Kidney (tissue), 13 donors: ENCODE measurements at regions not wholly inside any gene's neighbourhood (a gene's known extent, or its start where the extent isn't known, plus 50 kb on each side); places are given as distances from the start of the nearest gene placed in this dataset.
"Not testable (repeated sequence)": the region's sequence is repeated elsewhere in the genome, so short reads cannot be mapped to it uniquely, and the experiment has no call there.

Source experiments
- DNase-seq, 5 donors: peaks; one replicate each; pipeline ENCODE4 v3.0.0-alpha.2; 2013 to 2020
- FAIRE-seq: peaks from 2 replicates; lab custom pipeline; 2012; peaks lifted over from hg19 to GRCh38; lab: Jason Lieb, UNC
- H3K27ac ChIP-seq, 2 donors: one replicate each; pipeline ENCODE4 v1.7.0; 2013; ENCODE audit warnings: low read depth in 2 of 2, low read length in 2 of 2, inconsistent platforms in 1 of 2
- H3K27me3 ChIP-seq: one replicate; pipeline ENCODE4 v1.7.1; 2013; ENCODE audit warnings: low read length, inconsistent platforms; ENCODE audit not compliant: control insufficient read depth, insufficient read depth
- H3K36me3 ChIP-seq, 3 donors: one replicate each; pipeline versions ENCODE4 v1.7.0 to v1.7.1; 2013; ENCODE audit warnings: low read length in 3 of 3, control low read depth in 1 of 3, inconsistent platforms in 1 of 3; ENCODE audit not compliant: insufficient read depth in 3 of 3, control insufficient read depth in 2 of 3
- H3K4me1 ChIP-seq, 3 donors: one replicate each; pipeline versions ENCODE4 v1.7.0 to v1.7.1; 2013; ENCODE audit warnings: low read length in 3 of 3, inconsistent platforms in 1 of 3, low read depth in 1 of 3; ENCODE audit not compliant: control insufficient read depth in 2 of 3, insufficient read depth in 2 of 3
- H3K4me3 ChIP-seq, 3 donors: one replicate each; pipeline versions ENCODE4 v1.7.0 to v1.8.1; 2013; ENCODE audit warnings: low read length in 3 of 3, control low read depth in 1 of 3, inconsistent platforms in 1 of 3
- H3K9ac ChIP-seq, 3 donors: one replicate each; pipeline versions ENCODE4 v1.7.0 to v1.7.1; 2013; ENCODE audit warnings: low read length in 3 of 3, control low read depth in 1 of 3, inconsistent platforms in 1 of 3
- H3K9me3 ChIP-seq, 3 donors: one replicate each; pipeline versions ENCODE4 v1.7.0 to v1.7.1; 2013; ENCODE audit warnings: low read length in 3 of 3, control low read depth in 1 of 3, inconsistent platforms in 1 of 3; ENCODE audit not compliant: control insufficient read depth in 2 of 3, insufficient read depth in 1 of 3
- CTCF ChIP-seq: IDR thresholded peaks from 3 replicates; pipeline ENCODE4 v1.5.1; 2012; ENCODE audit warnings: mild to moderate bottlenecking, moderate library complexity, borderline replicate concordance; ENCODE audit not compliant: insufficient read depth; ENCODE audit errors: extremely low read depth
- intact Hi-C: fragments of 100-400 bp; cut with DNase I; formaldehyde crosslinking; loops from one replicate; pipeline ENCODE4 v1.11.1; 2022
- donor health status: control.
- donor health status: control.
- donor health status: control.
- donor health status: control.
- donor health status: control.
- donor health status: DM: yes; HTN: yes; CAD: no.
- donor health status: Normal renal cell carcinoma (clear cell type).

GRCh38 chr14:105770619-105771216 is 244.3 kb downstream of the TMEM121 start:
- DNase-seq, H3K9me3 ChIP-seq, H3K36me3 ChIP-seq, H3K4me1 ChIP-seq, H3K9ac ChIP-seq, FAIRE-seq, H3K4me3 ChIP-seq, intact Hi-C loops, H3K27ac ChIP-seq, H3K27me3 ChIP-seq: not testable (repeated sequence)

GRCh38 chr14:105771261-105772226 is 245.2 kb downstream of the TMEM121 start:
- H3K4me3 ChIP-seq, H3K36me3 ChIP-seq, intact Hi-C loops, H3K9me3 ChIP-seq, DNase-seq, H3K4me1 ChIP-seq, H3K27ac ChIP-seq, FAIRE-seq, H3K27me3 ChIP-seq, H3K9ac ChIP-seq: not testable (repeated sequence)

- DNase-seq, intact Hi-C loops, H3K9me3 ChIP-seq, FAIRE-seq, H3K27me3 ChIP-seq, H3K36me3 ChIP-seq, H3K4me1 ChIP-seq, H3K4me3 ChIP-seq, H3K9ac ChIP-seq, H3K27ac ChIP-seq: not testable (repeated sequence)
These were observed 246.4 kb downstream of the TMEM121 start for GRCh38 chr14:105772710-105773250.

GRCh38 chr14:105773584-105773983 is 247.2 kb downstream of the TMEM121 start:
- FAIRE-seq = no peak
- Histone ChIP-seq H3K4me1 (no peaks in the 10 kb centered on the region), H3K36me3 (no peaks in the 10 kb centered on the region), H3K9me3 (no peaks in the 10 kb centered on the region), H3K27ac (no peak overlapping the region), H3K27me3 (no peaks in the 10 kb centered on the region), H3K4me3 (no peak overlapping the region), H3K9ac (no peak overlapping the region)
- no peak for TF ChIP-seq CTCF
- DNase-seq = no peak
- intact Hi-C loops = no loop called here
